Cardiac fibroblast (primary cell): ENCODE measurements at regions not wholly inside any gene's neighbourhood (a gene's known extent, or its start where the extent isn't known, plus 50 kb on each side); places are given as distances from the start of the nearest gene placed in this dataset.

ENCODE experiments used
- DNase-seq, 2 donors: peaks; one replicate each; pipeline versions ENCODE4 v3.0.0 to v3.0.0-alpha.2; 2010; ENCODE audit warnings: low read depth in 2 of 2
- H3K4me3 ChIP-seq, 2 donors: replicated peaks in 1 of 2; 1 replicate in 1 of 2; 2 replicates in 1 of 2; pipeline ENCODE4 v1.5.1; 2011; ENCODE audit warnings: low read depth in 2 of 2, low read length in 2 of 2, mild to moderate bottlenecking in 2 of 2, moderate library complexity in 1 of 2
- CTCF ChIP-seq: IDR thresholded peaks from one replicate; pipeline ENCODE4 v1.5.1; 2011; ENCODE audit warnings: low read depth, mild to moderate bottlenecking, low read length, inconsistent platforms

GRCh38 chr13:111644750-111645149, 324.3 kb downstream of the TEX29 start:
- TF ChIP-seq CTCF = no peak
- no peak for DNase-seq
- H3K4me3 ChIP-seq = no peak overlapping the region

GRCh38 chr13:111645198-111645597, 324.8 kb downstream of the TEX29 start:
- H3K4me3 ChIP-seq = no peak overlapping the region
- no peak for DNase-seq
- TF ChIP-seq CTCF = no peak

GRCh38 chr13:111645598-111646455, 325.4 kb downstream of the TEX29 start:
- no peak overlapping the region for H3K4me3 ChIP-seq
- no peak for DNase-seq
- TF ChIP-seq CTCF = no peak

GRCh38 chr13:111646456-111646855, 326.0 kb downstream of the TEX29 start:
- DNase-seq = no peak

GRCh38 chr13:111648885-111649284, 328.4 kb downstream of the TEX29 start:
- no peak for TF ChIP-seq CTCF
- no peak overlapping the region for H3K4me3 ChIP-seq
- no peak for DNase-seq

More at GRCh38 chr13:111646456-111646855, 326.0 kb downstream of the TEX29 start:
- no peak overlapping the region for H3K4me3 ChIP-seq
- TF ChIP-seq CTCF = no peak

- DNase-seq = no peak
- no peak for TF ChIP-seq CTCF
Observed at GRCh38 chr13:111650626-111651025, 330.2 kb downstream of the TEX29 start.

More at GRCh38 chr13:111650626-111651025, 330.2 kb downstream of the TEX29 start:
- H3K4me3 ChIP-seq = no peak overlapping the region
